Endodermal cell (in vitro differentiated cells): ENCODE measurements at regions not wholly inside any gene's neighbourhood (a gene's known extent, or its start where the extent isn't known, plus 50 kb on each side); places are given as distances from the start of the nearest gene placed in this dataset.

Experiments
- DNase-seq: peaks from one replicate; pipeline ENCODE4 v3.0.0-alpha.2; 2017
- H3K27ac ChIP-seq: 2 replicates; pipeline ENCODE4 v1.5.1; 2013; ENCODE audit warnings: mild to moderate bottlenecking, low read depth, low read length, moderate library complexity
- H3K27me3 ChIP-seq: 2 replicates; pipeline ENCODE4 v1.6.1; 2013; ENCODE audit warnings: mild to moderate bottlenecking, low read length, moderate library complexity; ENCODE audit not compliant: insufficient read depth, control insufficient read depth, poor library complexity, severe bottlenecking
- H3K36me3 ChIP-seq: 2 replicates; pipeline ENCODE4 v1.7.0; 2013; ENCODE audit warnings: mild to moderate bottlenecking, low read length, moderate library complexity; ENCODE audit not compliant: control insufficient read depth, insufficient read depth
- H3K4me1 ChIP-seq: one replicate; pipeline ENCODE4 v1.7.0; 2013; ENCODE audit warnings: low read length; ENCODE audit not compliant: control insufficient read depth, insufficient read depth
- H3K4me3 ChIP-seq: 2 replicates; pipeline ENCODE4 v1.5.1; 2013; ENCODE audit warnings: mild to moderate bottlenecking, low read length, moderate library complexity
- H3K9ac ChIP-seq: 2 replicates; pipeline ENCODE4 v1.6.1; 2013; ENCODE audit warnings: mild to moderate bottlenecking, low read length, moderate library complexity; ENCODE audit not compliant: poor library complexity, severe bottlenecking; ENCODE audit errors: extremely low read depth
- H3K9me3 ChIP-seq: 2 replicates; pipeline ENCODE4 v1.6.1; 2013; ENCODE audit warnings: mild to moderate bottlenecking, low read length, moderate library complexity; ENCODE audit not compliant: control insufficient read depth
- H3K27ac Mint-ChIP-seq: 2 replicates; pipeline ENCODE4 v1.8.0; 2020; ENCODE audit warnings: mixed read lengths
- H3K27me3 Mint-ChIP-seq: 2 replicates; pipeline ENCODE4 v1.8.0; 2021; ENCODE audit warnings: mild to moderate bottlenecking, mixed read lengths; ENCODE audit not compliant: insufficient read depth
- H3K36me3 Mint-ChIP-seq: 2 replicates; pipeline ENCODE4 v1.8.0; 2020; ENCODE audit warnings: low read depth, mixed read lengths
- H3K4me1 Mint-ChIP-seq: 2 replicates; pipeline ENCODE4 v1.8.0; 2020; ENCODE audit warnings: mixed read lengths
- H3K4me3 Mint-ChIP-seq: 2 replicates; pipeline ENCODE4 v1.8.0; 2020; ENCODE audit warnings: mild to moderate bottlenecking, moderate library complexity, mixed read lengths
- H3K9me3 Mint-ChIP-seq: 2 replicates; pipeline ENCODE4 v1.8.0; 2020; ENCODE audit warnings: mild to moderate bottlenecking, mixed read lengths
- WGBS, 2 experiments: methylation state at CpG; one replicate each; pipeline versions ENCODE4 v1.1.5 to v1.1.7; 2013; ENCODE audit warnings: missing lambda C conversion rate in 2 of 2, mixed read lengths in 1 of 2; ENCODE audit not compliant: insufficient coverage in 1 of 2, insufficient read length in 1 of 2; 5-methylcytosine and 5-hydroxymethylcytosine counted together
- TF ChIP-seq, protein P1 (sequence below): fragments of 200-600 bp; sonication (generic); conservative IDR thresholded peaks from 2 replicates; pipeline ENCODE4 v1.5.0; 2021; ENCODE audit warnings: antibody characterized with exemption, mild to moderate bottlenecking

DNA sequence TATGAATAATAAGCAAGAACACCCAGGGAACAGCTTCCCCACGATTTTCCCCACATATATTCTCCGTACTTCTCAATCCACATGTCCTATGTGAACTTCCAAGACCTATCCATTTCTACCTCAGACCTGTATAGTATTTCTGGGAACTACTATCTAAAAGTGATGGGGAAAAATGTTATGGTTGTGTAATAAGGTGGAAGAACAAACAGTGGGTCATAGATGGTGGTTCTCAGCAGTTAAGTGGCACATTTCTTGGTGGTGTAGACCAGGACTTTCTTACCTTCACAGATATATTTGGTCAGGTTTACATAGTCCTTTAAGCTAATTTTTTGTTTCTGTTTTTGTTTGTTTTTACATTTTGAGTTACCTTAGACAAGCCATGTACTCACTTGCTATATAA lies 675.1 kb downstream of the GBE1 start:
- H3K9ac ChIP-seq, result no peak overlapping the region
- DNase-seq, result no peak
- TF ChIP-seq, protein P1, sequence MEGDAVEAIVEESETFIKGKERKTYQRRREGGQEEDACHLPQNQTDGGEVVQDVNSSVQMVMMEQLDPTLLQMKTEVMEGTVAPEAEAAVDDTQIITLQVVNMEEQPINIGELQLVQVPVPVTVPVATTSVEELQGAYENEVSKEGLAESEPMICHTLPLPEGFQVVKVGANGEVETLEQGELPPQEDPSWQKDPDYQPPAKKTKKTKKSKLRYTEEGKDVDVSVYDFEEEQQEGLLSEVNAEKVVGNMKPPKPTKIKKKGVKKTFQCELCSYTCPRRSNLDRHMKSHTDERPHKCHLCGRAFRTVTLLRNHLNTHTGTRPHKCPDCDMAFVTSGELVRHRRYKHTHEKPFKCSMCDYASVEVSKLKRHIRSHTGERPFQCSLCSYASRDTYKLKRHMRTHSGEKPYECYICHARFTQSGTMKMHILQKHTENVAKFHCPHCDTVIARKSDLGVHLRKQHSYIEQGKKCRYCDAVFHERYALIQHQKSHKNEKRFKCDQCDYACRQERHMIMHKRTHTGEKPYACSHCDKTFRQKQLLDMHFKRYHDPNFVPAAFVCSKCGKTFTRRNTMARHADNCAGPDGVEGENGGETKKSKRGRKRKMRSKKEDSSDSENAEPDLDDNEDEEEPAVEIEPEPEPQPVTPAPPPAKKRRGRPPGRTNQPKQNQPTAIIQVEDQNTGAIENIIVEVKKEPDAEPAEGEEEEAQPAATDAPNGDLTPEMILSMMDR, result no peak
- no peak overlapping the region for H3K4me3 ChIP-seq
- H3K27ac ChIP-seq, result no peak overlapping the region
- Mint-ChIP-seq H3K27ac (no peak overlapping the region), H3K27me3 (no peaks in the 10 kb centered on the region), H3K36me3 (no peaks in the 10 kb centered on the region), H3K4me1 (no peaks in the 10 kb centered on the region), H3K4me3 (no peak overlapping the region), H3K9me3 (peaks cover 13% of the 10 kb centered on the region)
- no CpG with 5 or more reads among the region's 2 CpGs for WGBS, 2 experiments
- no peaks in the 10 kb centered on the region for H3K27me3 ChIP-seq
- H3K4me1 ChIP-seq, result no peaks in the 10 kb centered on the region
- no peaks in the 10 kb centered on the region for H3K36me3 ChIP-seq
- no peaks in the 10 kb centered on the region for H3K9me3 ChIP-seq

DNA sequence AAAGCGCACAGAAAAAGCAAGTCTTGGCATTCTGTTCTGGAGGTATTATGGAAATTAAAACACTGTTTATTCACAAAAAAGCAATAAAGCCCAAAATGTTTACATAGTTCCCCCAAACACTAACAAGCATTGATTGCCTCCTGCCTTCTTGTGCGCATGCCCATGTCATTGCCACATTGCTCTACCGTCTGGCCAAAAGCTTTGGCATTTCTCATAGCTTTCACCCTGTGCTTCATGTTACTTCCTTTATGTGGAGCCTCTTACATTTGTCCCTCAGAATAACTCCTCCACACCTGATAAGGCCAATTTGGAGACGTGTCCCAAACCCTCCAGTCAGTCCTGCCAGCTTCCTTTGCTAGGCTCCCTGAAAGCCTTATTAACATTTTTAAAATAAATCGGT lies 680.8 kb downstream of the GBE1 start:
- Mint-ChIP-seq H3K4me1 (no peaks in the 10 kb centered on the region), H3K27me3 (no peaks in the 10 kb centered on the region), H3K9me3 (no peaks in the 10 kb centered on the region), H3K4me3 (no peak overlapping the region), H3K27ac (no peak overlapping the region), H3K36me3 (no peaks in the 10 kb centered on the region)
- Histone ChIP-seq H3K9me3 (no peaks in the 10 kb centered on the region), H3K4me3 (no peak overlapping the region), H3K9ac (no peak overlapping the region), H3K27me3 (no peaks in the 10 kb centered on the region), H3K4me1 (no peaks in the 10 kb centered on the region), H3K27ac (no peak overlapping the region), H3K36me3 (no peaks in the 10 kb centered on the region)
- 79% methylated on average over 4 of the region's 5 CpGs; no CpG with 5 or more reads in 1 of the 2 experiments for WGBS, 2 experiments
- no peak for DNase-seq
- TF ChIP-seq, protein P1, result no peak

DNA sequence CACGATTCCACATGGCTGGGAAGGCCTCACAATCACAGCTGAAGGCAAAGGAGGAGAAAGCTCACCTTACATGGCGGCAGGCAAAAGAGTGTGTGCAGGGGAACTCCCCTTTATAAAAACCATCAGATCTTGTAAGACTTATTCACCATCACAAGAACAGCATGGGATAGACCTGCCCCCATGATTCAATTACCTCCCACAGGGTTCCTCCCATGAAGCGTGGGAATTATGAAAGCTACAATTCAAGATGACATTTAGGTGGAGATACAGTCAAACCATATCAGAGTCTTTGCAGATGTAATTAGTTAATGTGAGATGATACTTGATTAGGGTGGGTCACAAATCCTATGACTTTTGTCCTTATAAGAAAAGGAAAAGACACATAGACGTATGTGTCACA lies 688.9 kb downstream of the GBE1 start:
- no peaks in the 10 kb centered on the region for H3K27me3 ChIP-seq
- Mint-ChIP-seq H3K27ac (no peak overlapping the region), H3K27me3 (no peaks in the 10 kb centered on the region)

More for the DNA sequence above, 688.9 kb downstream of the GBE1 start:
- Mint-ChIP-seq H3K4me1 (no peaks in the 10 kb centered on the region), H3K9me3 (peaks cover 23% of the 10 kb centered on the region), H3K4me3 (no peak overlapping the region), H3K36me3 (peaks cover 4% of the 10 kb centered on the region)
- Histone ChIP-seq H3K9me3 (peaks cover 21% of the 10 kb centered on the region), H3K9ac (no peak overlapping the region), H3K4me1 (no peaks in the 10 kb centered on the region), H3K36me3 (no peaks in the 10 kb centered on the region), H3K27ac (no peak overlapping the region), H3K4me3 (no peak overlapping the region)
- DNase-seq, result no peak
- TF ChIP-seq, protein P1, result no peak
- 92 to 100% methylated on average over 1 to 4 of the region's 4 CpGs for WGBS, 2 experiments
